ENCODE measurements at regions not wholly inside any gene's neighbourhood (a gene's known extent, or its start where the extent isn't known, plus 50 kb on each side); places are given as distances from the start of the nearest gene placed in this dataset.

DNA sequence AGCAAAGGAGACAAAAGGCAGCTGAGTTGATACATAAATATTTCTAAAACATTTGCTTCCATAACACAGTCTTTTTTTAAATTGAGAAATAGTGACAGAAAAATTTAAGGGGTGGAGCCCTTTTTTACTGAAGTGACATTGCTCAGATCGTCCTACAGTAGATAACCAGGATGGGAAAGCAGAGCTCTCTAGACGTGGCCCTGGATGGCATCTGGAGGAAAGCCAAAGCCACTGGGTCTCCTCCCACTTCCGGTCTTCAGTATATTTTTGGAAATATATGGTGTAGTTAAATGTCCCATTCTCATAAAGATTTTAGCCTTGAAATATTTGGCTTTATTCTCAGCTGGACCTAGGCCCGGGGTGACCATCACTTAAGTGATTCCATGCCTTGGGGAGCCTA is 326.1 kb downstream of the ZNF621 start:
- H3K27ac Mint-ChIP-seq, result no peak overlapping the region
- no peak overlapping the region for H4K91ac ChIP-seq (ENCODE audit: insufficient read length, low read depth, low read length)
- H3K23ac ChIP-seq (ENCODE audit: insufficient read length, low read depth, low read length), result no peak overlapping the region
- H3K56ac ChIP-seq (ENCODE audit: insufficient read length, low read depth, low read length), result no peak overlapping the region
- no peak overlapping the region for H3T11ph ChIP-seq (ENCODE audit: low read length)
- H2BK15ac ChIP-seq (ENCODE audit: low read depth, low read length), result no peak overlapping the region
- no peaks in the 10 kb centered on the region for H3K79me2 ChIP-seq (ENCODE audit: insufficient read depth, low read length)
- H2BK12ac ChIP-seq (ENCODE audit: insufficient read length, low read depth, low read length), result no peak overlapping the region
- no peaks in the 10 kb centered on the region for H4K20me1 ChIP-seq (ENCODE audit: control insufficient read depth, insufficient read depth, insufficient read length)
- H3K27ac ChIP-seq (ENCODE audit: insufficient read length, low read depth, low read length), result no peak overlapping the region
- no peak overlapping the region for H3K18ac ChIP-seq (ENCODE audit: insufficient read length, low read depth, low read length)
- peaks cover 1 to 4% (median 2%) of the 10 kb centered on the region in 3 experiments for H3K36me3 Mint-ChIP-seq (ENCODE audit: insufficient read depth in 1 of 3, low read depth in 3 of 3)
- H3K9me3 ChIP-seq (ENCODE audit: control insufficient read depth, low read depth, low read length), result no peaks in the 10 kb centered on the region
- H3K4ac ChIP-seq (ENCODE audit: low read depth, low read length), result no peak overlapping the region
- H2BK5ac ChIP-seq (ENCODE audit: insufficient read length, low read length), result no peak overlapping the region
- TF ChIP-seq, protein P1, sequence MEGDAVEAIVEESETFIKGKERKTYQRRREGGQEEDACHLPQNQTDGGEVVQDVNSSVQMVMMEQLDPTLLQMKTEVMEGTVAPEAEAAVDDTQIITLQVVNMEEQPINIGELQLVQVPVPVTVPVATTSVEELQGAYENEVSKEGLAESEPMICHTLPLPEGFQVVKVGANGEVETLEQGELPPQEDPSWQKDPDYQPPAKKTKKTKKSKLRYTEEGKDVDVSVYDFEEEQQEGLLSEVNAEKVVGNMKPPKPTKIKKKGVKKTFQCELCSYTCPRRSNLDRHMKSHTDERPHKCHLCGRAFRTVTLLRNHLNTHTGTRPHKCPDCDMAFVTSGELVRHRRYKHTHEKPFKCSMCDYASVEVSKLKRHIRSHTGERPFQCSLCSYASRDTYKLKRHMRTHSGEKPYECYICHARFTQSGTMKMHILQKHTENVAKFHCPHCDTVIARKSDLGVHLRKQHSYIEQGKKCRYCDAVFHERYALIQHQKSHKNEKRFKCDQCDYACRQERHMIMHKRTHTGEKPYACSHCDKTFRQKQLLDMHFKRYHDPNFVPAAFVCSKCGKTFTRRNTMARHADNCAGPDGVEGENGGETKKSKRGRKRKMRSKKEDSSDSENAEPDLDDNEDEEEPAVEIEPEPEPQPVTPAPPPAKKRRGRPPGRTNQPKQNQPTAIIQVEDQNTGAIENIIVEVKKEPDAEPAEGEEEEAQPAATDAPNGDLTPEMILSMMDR (conservative IDR thresholded peaks at IDR 0.05), result no peak
- H3K4me1 Mint-ChIP-seq, result peaks cover 24 to 27% of the 10 kb centered on the region in 2 experiments
- no peak overlapping the region for H3K14ac ChIP-seq (ENCODE audit: insufficient read depth, low read length)
- no peak overlapping the region for H2BK20ac ChIP-seq (ENCODE audit: low read depth, low read length, poor library complexity, severe bottlenecking)
- no peaks in the 10 kb centered on the region for H3K27me3 ChIP-seq (ENCODE audit: insufficient read depth, low read length)
- no peak overlapping the region for H2AFZ ChIP-seq (ENCODE audit: low read length)
- no peak overlapping the region for H3K4me3 Mint-ChIP-seq
- WGBS (ENCODE audit: extremely low coverage, insufficient read length, low lambda C conversion rate), result no CpG with 5 or more reads among the region's 4 CpGs
- H3K9ac ChIP-seq (ENCODE audit: extremely low read depth, insufficient read length, low read length), result no peak overlapping the region
- H3K79me1 ChIP-seq (ENCODE audit: insufficient read depth, low read depth, low read length, poor library complexity, severe bottlenecking), result no peaks in the 10 kb centered on the region
- H4K8ac ChIP-seq (replicated peaks; ENCODE audit: insufficient read length, low read depth, low read length), result no peak overlapping the region
- H3K4me1 ChIP-seq (ENCODE audit: insufficient read depth, low read length), result peaks cover 9% of the 10 kb centered on the region; the same call in 1 of the 2 replicates
- H3K9me3 Mint-ChIP-seq, result peaks cover 4 to 6% of the 10 kb centered on the region in 2 experiments
- DNase-seq, result no peak
- no peak overlapping the region for H4K5ac ChIP-seq (ENCODE audit: insufficient read length, low read depth, low read length)
- H2BK120ac ChIP-seq (ENCODE audit: low read depth, low read length, poor library complexity, severe bottlenecking), result no peak overlapping the region
- H2AK5ac ChIP-seq (ENCODE audit: insufficient read length, low read length), result no peak overlapping the region
- H3K4me2 ChIP-seq (ENCODE audit: insufficient read depth, insufficient read length, low read length), result no peak overlapping the region
- H3K27me3 Mint-ChIP-seq (ENCODE audit: low read depth), result peaks cover under 1% of the 10 kb centered on the region; the same call in 1 of the 2 replicates
- no peaks in the 10 kb centered on the region for H3K23me2 ChIP-seq (ENCODE audit: insufficient read length, low read depth, low read length, poor library complexity, severe bottlenecking)

Data from H9 (cell line).